SK-MEL-5 (cell line): ENCODE measurements at regions not wholly inside any gene's neighbourhood (a gene's known extent, or its start where the extent isn't known, plus 50 kb on each side); places are given as distances from the start of the nearest gene placed in this dataset.
"Not testable (repeated sequence)": the region's sequence is repeated elsewhere in the genome, so short reads cannot be mapped to it uniquely, and the experiment has no call there.

ENCODE experiments used
- DNase-seq: peaks from one replicate; pipeline ENCODE4 v3.0.0-alpha.2; 2016; ENCODE audit warnings: low read depth, low spot score
- in situ Hi-C: cut with HindIII; loops from 2 replicates; pipeline ENCODE4 v1.10.0; 2016; ENCODE audit warnings: low sequenced_read_pairs, high pct_unique_total_duplicates, low pct_unique_long_range_greater_than_20kb

DNA sequence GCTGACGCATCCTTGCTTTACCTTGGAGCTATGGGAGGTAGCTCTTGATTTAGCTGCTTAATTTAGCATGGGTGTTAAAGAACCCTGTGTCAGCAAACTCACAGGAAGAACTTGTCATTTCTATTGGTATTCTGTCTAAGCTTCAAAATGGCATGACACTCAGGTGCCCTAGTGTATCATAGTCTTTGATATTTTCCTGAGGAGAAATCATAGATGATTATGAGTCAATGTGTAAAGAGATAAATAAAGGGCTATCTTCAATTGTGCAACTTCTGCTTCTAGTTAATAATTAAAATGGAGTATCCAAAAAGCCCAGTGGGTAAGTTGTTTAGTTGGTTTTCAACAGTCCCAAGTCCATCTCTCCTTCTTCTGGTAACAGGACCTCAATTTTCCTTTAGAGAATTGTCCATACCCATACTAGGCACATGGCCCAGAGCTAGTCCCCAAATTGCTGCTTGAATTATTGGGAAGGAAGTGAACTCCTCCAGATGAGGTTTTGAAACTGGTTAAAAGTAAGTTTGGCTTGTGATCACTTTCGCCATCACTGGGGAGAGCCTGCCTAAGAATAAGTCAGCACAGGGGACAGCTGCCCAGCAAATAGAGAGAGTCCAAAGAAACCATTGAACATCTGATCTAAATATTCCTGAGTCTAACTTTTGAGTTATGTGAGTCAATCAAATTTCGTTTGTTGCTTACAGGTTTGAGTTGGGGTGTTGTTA, 169.0 kb upstream of the PHYHIPL start:
- DNase-seq: no peak
- in situ Hi-C loops: no loop called here

DNA sequence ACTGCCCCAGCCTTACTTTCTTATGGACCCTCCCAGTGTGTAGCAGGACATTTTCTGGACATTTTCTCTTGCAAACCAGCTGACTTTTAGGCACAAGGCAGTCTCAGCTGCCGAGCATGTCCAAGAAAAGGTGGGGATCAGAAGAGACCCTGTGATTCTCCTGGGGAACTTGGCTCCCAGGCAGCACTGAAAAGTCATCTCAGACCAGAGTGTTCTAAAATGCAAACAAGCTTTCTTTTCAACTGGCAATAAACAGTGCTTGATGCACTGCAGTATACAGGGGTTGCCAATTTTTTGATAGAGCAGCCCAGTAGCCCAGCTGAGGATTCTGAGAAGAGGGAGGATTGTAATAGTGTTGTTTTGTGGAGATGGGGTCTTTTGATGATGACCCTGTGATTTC, 168.0 kb upstream of the PHYHIPL start:
- DNase-seq: no peak
- in situ Hi-C loops: no loop called here

DNA sequence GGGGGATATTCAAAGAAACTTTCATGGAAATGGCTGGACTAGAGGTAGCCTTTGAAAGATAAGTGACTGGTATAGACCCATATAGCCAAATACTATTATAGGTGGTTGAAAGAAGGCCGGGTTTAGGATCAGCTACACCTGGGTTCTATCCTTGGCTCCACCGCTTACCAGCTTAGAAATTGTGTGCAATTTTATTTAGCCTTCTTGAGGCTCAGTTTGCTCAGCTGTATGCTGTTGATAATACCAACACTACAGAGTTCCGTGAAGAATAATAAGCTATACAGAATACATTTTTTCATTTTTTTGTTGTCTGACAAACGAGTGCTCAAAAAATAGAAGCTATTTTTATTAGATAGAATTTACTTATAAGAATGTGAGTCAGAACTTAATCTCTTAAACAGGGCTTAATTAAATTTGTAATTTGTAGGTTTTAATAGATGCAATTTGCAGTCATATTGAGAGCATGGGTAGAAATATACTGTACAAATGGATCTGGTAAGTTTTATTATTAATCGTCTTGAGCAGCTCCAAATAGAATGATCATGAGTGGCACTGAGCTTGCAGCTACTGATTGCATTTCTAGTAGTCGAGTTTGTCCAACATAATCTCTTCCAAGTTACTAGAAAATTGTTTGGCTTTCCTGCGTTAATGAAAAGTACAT, 164.3 kb upstream of the PHYHIPL start:
- in situ Hi-C loops: no loop called here
- no peak for DNase-seq

GRCh38 chr10:59012839-59013238, 163.6 kb upstream of the PHYHIPL start:
- in situ Hi-C loops: no loop called here
- no peak for DNase-seq

GRCh38 chr10:59016043-59016442, 160.4 kb upstream of the PHYHIPL start:
- DNase-seq: no peak
- in situ Hi-C loops: no loop called here

DNA sequence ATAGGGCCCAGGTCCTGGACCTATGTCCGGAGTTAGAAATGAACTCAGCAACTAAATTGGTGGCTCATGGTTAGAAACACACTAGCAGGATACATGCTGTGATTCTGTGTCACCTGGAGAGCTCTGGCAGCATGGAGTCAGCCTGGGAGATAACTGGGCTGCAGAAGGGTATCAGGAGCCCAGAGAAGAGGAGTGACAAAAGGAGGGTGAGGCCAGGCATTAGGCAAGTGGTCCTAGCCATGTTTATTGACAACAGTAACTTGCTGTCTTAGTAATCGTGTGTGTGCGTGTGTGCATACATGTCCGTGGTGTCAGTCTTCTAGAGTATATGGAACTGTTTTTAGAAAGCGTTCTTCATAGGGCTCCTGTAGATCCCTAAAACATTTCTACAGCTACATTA, 157.5 kb upstream of the PHYHIPL start:
- in situ Hi-C loops: no loop called here

GRCh38 chr10:59019603-59020002, 156.8 kb upstream of the PHYHIPL start:
- in situ Hi-C loops: no loop called here
- DNase-seq: no peak

More for the DNA sequence above, 157.5 kb upstream of the PHYHIPL start:
- DNase-seq: no peak

- DNase-seq: no peak
- in situ Hi-C loops: no loop called here
Observed at GRCh38 chr10:59020502-59020901, 155.9 kb upstream of the PHYHIPL start.

GRCh38 chr10:59025981-59026765, 150.3 kb upstream of the PHYHIPL start:
- DNase-seq: peak; percentile 72
- in situ Hi-C loops: no loop called here

GRCh38 chr10:59027975-59028655, 148.3 kb upstream of the PHYHIPL start:
- in situ Hi-C loops: no loop called here
- no peak for DNase-seq

- DNase-seq: peak; percentile 46
- in situ Hi-C loops: no loop called here
Observed at GRCh38 chr10:59033622-59034021, 142.8 kb upstream of the PHYHIPL start.

DNA sequence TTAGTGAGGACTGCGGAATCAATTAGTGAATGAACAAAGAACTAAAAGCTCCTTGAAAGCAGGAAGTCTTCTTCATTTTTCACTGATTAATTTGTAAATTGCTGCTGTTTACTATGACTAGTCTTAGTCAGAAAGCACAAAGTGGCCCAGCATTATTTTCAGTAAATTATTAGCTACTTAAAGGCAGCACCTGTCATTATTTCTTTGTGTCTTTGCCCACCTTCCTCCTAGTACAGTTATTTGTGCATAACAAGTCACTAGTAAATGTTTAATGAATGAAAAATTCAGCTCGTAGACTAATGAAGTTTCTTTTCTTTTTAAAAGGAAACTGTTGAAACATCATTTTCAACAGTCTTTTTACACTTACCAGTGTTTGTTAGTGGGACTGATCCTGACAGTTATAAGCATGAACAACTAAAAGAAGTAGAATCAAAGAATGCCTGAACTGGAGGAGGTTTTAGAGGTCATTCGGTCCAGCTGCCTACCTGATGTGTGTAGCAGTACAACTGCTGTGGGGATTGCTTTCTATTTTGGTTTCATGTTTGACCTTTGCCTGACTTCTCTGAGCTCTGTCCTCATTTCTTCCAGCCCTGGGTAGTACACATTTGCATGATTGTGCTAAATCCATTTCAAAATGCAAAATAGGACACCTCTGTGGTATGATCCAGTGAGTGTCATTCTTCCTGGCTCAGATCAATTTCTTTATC, 140.0 kb upstream of the PHYHIPL start:
- DNase-seq: no peak
- in situ Hi-C loops: no loop called here

GRCh38 chr10:59037018-59037389, 139.4 kb upstream of the PHYHIPL start:
- in situ Hi-C loops: no loop called here
- no peak for DNase-seq

GRCh38 chr10:59037506-59037905, 138.9 kb upstream of the PHYHIPL start:
- in situ Hi-C loops: no loop called here
- no peak for DNase-seq

GRCh38 chr10:59043358-59043757, 133.1 kb upstream of the PHYHIPL start:
- DNase-seq, in situ Hi-C loops: not testable (repeated sequence)

DNA sequence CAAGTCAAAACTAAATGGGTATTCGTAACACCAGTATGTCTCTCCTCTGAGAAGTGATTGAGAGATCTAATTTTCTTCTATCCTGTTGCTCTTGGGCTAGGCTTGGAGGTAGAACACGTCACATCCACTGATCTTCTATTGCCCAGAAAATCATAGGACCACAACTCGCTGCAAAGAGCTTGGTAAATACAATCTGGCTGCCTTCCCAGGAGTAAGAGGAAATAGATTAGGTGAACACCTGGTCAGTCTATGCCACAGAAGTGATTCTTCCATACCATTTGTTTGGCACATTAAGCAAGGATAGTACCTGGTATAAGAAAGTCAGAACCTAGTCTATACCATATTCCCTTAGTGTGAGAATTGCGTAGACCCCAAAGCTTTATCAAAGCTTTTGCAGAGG, 129.3 kb upstream of the PHYHIPL start:
- in situ Hi-C loops: no loop called here
- no peak for DNase-seq

GRCh38 chr10:59047957-59048618, 128.4 kb upstream of the PHYHIPL start:
- in situ Hi-C loops: no loop called here
- DNase-seq: no peak
